NCI-H2227 (cell line): ENCODE measurements at regions not wholly inside any gene's neighbourhood (a gene's known extent, or its start where the extent isn't known, plus 50 kb on each side); places are given as distances from the start of the nearest gene placed in this dataset.
"Not testable (repeated sequence)": the region's sequence is repeated elsewhere in the genome, so short reads cannot be mapped to it uniquely, and the experiment has no call there.

Experiments
- DNase-seq: peaks from one replicate; lab custom pipeline; 2025; ENCODE audit not compliant: unreplicated experiment; lab: John Stamatoyannopoulos, UW

- no peak for DNase-seq
Measured at GRCh38 chr9:100794738-100795269, 216.9 kb downstream of the CAVIN4 start.

- no peak for DNase-seq
Measured at GRCh38 chr9:100803956-100804355, 224.6 kb upstream of the PLPPR1 start.

GRCh38 chr9:100811643-100812042 is 216.9 kb upstream of the PLPPR1 start:
- no peak for DNase-seq

GRCh38 chr9:100813871-100814270 is 214.7 kb upstream of the PLPPR1 start:
- no peak for DNase-seq

- no peak for DNase-seq
Measured at GRCh38 chr9:100819980-100820379, 208.5 kb upstream of the PLPPR1 start.

- not testable (repeated sequence) for DNase-seq
Measured at GRCh38 chr9:100833035-100833434, 195.5 kb upstream of the PLPPR1 start.

- no peak for DNase-seq
Measured at GRCh38 chr9:100838857-100839256, 189.7 kb upstream of the PLPPR1 start.

GRCh38 chr9:100848726-100849125 is 179.8 kb upstream of the PLPPR1 start:
- no peak for DNase-seq

- DNase-seq: no peak
Measured at GRCh38 chr9:100852088-100852487, 176.4 kb upstream of the PLPPR1 start.

- no peak for DNase-seq
Measured at GRCh38 chr9:100856238-100856637, 172.3 kb upstream of the PLPPR1 start.

- no peak for DNase-seq
Measured at GRCh38 chr9:100865111-100865510, 163.4 kb upstream of the PLPPR1 start.

- DNase-seq: no peak
Measured at GRCh38 chr9:100865648-100866047, 162.9 kb upstream of the PLPPR1 start.

- no peak for DNase-seq
Measured at GRCh38 chr9:100869326-100869725, 159.2 kb upstream of the PLPPR1 start.

GRCh38 chr9:100879884-100880283 is 148.6 kb upstream of the PLPPR1 start:
- DNase-seq: no peak

- no peak for DNase-seq
Measured at GRCh38 chr9:100880284-100880683, 148.2 kb upstream of the PLPPR1 start.

- DNase-seq: peak; percentile 86
Measured at GRCh38 chr9:100884518-100884917, 144.0 kb upstream of the PLPPR1 start.

- DNase-seq: no peak
Measured at GRCh38 chr9:100890321-100890720, 138.2 kb upstream of the PLPPR1 start.

- DNase-seq: no peak
Measured at GRCh38 chr9:100911273-100911672, 117.3 kb upstream of the PLPPR1 start.

GRCh38 chr9:100913257-100913656 is 115.3 kb upstream of the PLPPR1 start:
- no peak for DNase-seq

GRCh38 chr9:100914266-100914665 is 114.3 kb upstream of the PLPPR1 start:
- no peak for DNase-seq

- no peak for DNase-seq
Measured at GRCh38 chr9:100919506-100919905, 109.0 kb upstream of the PLPPR1 start.

GRCh38 chr9:100926366-100926765 is 102.2 kb upstream of the PLPPR1 start:
- no peak for DNase-seq

GRCh38 chr9:100927763-100928162 is 100.8 kb upstream of the PLPPR1 start:
- DNase-seq: no peak

GRCh38 chr9:100933656-100934055 is 94.9 kb upstream of the PLPPR1 start:
- no peak for DNase-seq
